ENCODE measurements at regions not wholly inside any gene's neighbourhood (a gene's known extent, or its start where the extent isn't known, plus 50 kb on each side); places are given as distances from the start of the nearest gene placed in this dataset.

- no peak for DNase-seq (ENCODE audit: low read depth)
- no peak overlapping the region for H3K4me3 ChIP-seq (ENCODE audit: control insufficient read depth, low read depth, low read length)
- TF ChIP-seq, protein P1, sequence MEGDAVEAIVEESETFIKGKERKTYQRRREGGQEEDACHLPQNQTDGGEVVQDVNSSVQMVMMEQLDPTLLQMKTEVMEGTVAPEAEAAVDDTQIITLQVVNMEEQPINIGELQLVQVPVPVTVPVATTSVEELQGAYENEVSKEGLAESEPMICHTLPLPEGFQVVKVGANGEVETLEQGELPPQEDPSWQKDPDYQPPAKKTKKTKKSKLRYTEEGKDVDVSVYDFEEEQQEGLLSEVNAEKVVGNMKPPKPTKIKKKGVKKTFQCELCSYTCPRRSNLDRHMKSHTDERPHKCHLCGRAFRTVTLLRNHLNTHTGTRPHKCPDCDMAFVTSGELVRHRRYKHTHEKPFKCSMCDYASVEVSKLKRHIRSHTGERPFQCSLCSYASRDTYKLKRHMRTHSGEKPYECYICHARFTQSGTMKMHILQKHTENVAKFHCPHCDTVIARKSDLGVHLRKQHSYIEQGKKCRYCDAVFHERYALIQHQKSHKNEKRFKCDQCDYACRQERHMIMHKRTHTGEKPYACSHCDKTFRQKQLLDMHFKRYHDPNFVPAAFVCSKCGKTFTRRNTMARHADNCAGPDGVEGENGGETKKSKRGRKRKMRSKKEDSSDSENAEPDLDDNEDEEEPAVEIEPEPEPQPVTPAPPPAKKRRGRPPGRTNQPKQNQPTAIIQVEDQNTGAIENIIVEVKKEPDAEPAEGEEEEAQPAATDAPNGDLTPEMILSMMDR (IDR thresholded peaks at IDR 0.05; ENCODE audit: control insufficient read depth, insufficient read depth, low read depth, low read length, missing control alignments): no peak
Measured at GRCh38 chr15:96079882-96080281, 250.6 kb upstream of the NR2F2 start.

GRCh38 chr15:96086164-96086563, 244.3 kb upstream of the NR2F2 start:
- DNase-seq (ENCODE audit: low read depth): no peak
- TF ChIP-seq, protein P1 (IDR thresholded peaks at IDR 0.05; ENCODE audit: control insufficient read depth, insufficient read depth, low read depth, low read length, missing control alignments): no peak

GRCh38 chr15:96087180-96087884, 243.2 kb upstream of the NR2F2 start:
- no peak for DNase-seq (ENCODE audit: low read depth)
- TF ChIP-seq, protein P1 (IDR thresholded peaks at IDR 0.05; ENCODE audit: control insufficient read depth, insufficient read depth, low read depth, low read length, missing control alignments): no peak
- H3K4me3 ChIP-seq (ENCODE audit: control insufficient read depth, low read depth, low read length): no peak overlapping the region

More at GRCh38 chr15:96086164-96086563, 244.3 kb upstream of the NR2F2 start:
- no peak overlapping the region for H3K4me3 ChIP-seq (ENCODE audit: control insufficient read depth, low read depth, low read length)

- H3K4me3 ChIP-seq (ENCODE audit: control insufficient read depth, low read depth, low read length): no peak overlapping the region
- TF ChIP-seq, protein P1 (IDR thresholded peaks at IDR 0.05; ENCODE audit: control insufficient read depth, insufficient read depth, low read depth, low read length, missing control alignments): no peak
- no peak for DNase-seq (ENCODE audit: low read depth)
Measured at GRCh38 chr15:96088650-96089049, 241.8 kb upstream of the NR2F2 start.

DNA sequence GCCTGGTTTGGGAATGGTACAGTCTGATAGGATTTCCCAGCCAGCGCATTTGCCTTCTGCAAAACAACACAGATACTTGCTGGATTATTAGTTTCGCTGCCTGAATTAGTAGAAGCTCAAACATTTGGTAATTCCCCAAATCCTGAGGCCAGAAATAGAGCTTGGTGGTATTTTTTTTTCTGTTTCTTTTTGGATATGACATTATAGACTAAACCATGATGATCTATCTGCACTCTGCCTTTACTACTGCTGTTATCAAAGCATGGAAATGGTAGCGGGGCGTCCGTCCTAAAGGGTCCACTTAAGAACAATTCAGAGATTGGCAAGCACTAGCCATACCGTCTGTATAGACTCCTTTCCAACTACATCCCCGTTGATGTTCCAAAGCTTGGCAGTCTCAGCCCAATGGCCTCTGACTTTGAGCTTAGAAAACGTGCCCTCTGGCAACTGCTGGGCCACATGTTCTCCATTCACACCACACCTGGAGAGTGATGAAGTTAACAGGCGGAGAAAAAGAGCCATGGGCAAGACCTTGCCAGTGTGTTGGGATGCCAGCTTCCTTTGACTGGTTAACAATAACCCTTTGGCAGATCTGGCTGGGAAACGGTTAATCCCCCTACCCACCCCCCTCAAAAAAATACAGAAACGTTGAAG, 241.0 kb upstream of the NR2F2 start:
- DNase-seq (ENCODE audit: low read depth): no peak
- TF ChIP-seq, protein P1 (IDR thresholded peaks at IDR 0.05; ENCODE audit: control insufficient read depth, insufficient read depth, low read depth, low read length, missing control alignments): no peak

DNA sequence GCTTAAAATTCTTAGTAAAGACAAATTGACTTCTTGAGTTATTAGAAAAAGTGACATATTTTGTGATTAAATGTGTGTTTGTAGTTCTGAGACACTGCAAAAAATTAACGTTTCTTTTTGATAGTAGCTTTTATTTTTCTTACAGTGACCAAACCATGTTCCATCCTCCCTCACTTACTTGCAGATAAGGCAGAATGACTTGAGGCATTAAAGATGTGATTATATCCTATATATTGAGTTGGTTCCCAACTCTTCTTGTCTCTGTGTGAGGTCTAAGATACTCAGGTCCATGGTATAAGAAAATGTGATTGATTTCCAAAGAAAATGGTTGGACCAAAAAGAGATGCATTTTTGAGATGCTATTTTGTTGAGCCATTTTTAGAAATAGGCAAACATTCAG, 238.3 kb upstream of the NR2F2 start:
- TF ChIP-seq, protein P1 (IDR thresholded peaks at IDR 0.05; ENCODE audit: control insufficient read depth, insufficient read depth, low read depth, low read length, missing control alignments): no peak
- H3K4me3 ChIP-seq (ENCODE audit: control insufficient read depth, low read depth, low read length): no peak overlapping the region
- DNase-seq (ENCODE audit: low read depth): no peak

More for the DNA sequence above, 241.0 kb upstream of the NR2F2 start:
- no peak overlapping the region for H3K4me3 ChIP-seq (ENCODE audit: control insufficient read depth, low read depth, low read length)

Data from AG09309 (cell line).